Stimulated activated naive CD8-positive, alpha-beta T cell treated with anti-CD3 and anti-CD28 coated beads, Interleukin-15, amount 100 ng/mL, for 72 hours (primary cell): ENCODE measurements at regions not wholly inside any gene's neighbourhood (a gene's known extent, or its start where the extent isn't known, plus 50 kb on each side); places are given as distances from the start of the nearest gene placed in this dataset.

Source experiments
- ATAC-seq: fragments of 150-1000 bp; cut with Tn5 transposase; 2 replicates; pipeline ENCODE4 v1.10.0; 2021; ENCODE audit warnings: mild to moderate bottlenecking, moderate library complexity
- DNase-seq, 2 donors: peaks; one replicate each; pipeline ENCODE4 v3.0.0; 2021 to 2022
- H3K27ac Mint-ChIP-seq, 2 donors: one replicate each; pipeline ENCODE4 v1.8.0; 2022; ENCODE audit warnings: mild to moderate bottlenecking in 2 of 2, mixed read lengths in 2 of 2, moderate library complexity in 2 of 2
- H3K27me3 Mint-ChIP-seq: one replicate; pipeline ENCODE4 v1.8.0; 2022; ENCODE audit warnings: mixed read lengths
- H3K4me1 Mint-ChIP-seq: one replicate; pipeline ENCODE4 v1.8.0; 2022; ENCODE audit warnings: mild to moderate bottlenecking, mixed read lengths
- H3K4me3 Mint-ChIP-seq, 2 donors: one replicate each; pipeline ENCODE4 v1.8.0; 2022; ENCODE audit warnings: mild to moderate bottlenecking in 2 of 2, mixed read lengths in 2 of 2, moderate library complexity in 1 of 2
- H3K9me3 Mint-ChIP-seq, 2 donors: one replicate each; pipeline ENCODE4 v1.8.0; 2022; ENCODE audit warnings: mixed read lengths in 2 of 2

DNA sequence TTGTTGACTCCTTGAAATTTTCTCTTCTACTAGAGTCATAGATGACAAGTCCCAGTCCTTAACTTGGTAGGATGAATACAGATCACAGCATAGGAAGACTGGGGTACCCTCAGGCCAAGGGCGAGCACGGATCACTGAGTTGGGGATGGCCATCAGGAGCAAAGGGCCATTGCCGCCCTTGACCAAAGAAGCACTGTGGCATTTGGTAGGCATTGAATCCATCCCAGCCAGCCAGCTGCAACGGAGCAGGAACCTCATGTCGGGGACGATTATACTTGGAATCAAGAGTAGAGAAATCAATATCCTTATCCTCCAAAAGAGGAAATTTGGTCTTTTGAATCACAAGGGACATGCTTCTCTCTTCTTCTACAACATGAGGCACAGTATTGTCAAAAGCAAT, 50.1 kb upstream of the ZNF573 start:
- no peaks in the 10 kb centered on the region for H3K27me3 Mint-ChIP-seq
- DNase-seq = no peak
- no peaks in the 10 kb centered on the region for H3K4me1 Mint-ChIP-seq
- ATAC-seq = no peak
- no peak overlapping the region for H3K4me3 Mint-ChIP-seq
- H3K27ac Mint-ChIP-seq = no peak overlapping the region
- H3K9me3 Mint-ChIP-seq = peaks cover 44 to 67% of the 10 kb centered on the region in 2 donors
